ENCODE measurements at regions not wholly inside any gene's neighbourhood (a gene's known extent, or its start where the extent isn't known, plus 50 kb on each side); places are given as distances from the start of the nearest gene placed in this dataset.
"Not testable (repeated sequence)": the region's sequence is repeated elsewhere in the genome, so short reads cannot be mapped to it uniquely, and the experiment has no call there.

DNA sequence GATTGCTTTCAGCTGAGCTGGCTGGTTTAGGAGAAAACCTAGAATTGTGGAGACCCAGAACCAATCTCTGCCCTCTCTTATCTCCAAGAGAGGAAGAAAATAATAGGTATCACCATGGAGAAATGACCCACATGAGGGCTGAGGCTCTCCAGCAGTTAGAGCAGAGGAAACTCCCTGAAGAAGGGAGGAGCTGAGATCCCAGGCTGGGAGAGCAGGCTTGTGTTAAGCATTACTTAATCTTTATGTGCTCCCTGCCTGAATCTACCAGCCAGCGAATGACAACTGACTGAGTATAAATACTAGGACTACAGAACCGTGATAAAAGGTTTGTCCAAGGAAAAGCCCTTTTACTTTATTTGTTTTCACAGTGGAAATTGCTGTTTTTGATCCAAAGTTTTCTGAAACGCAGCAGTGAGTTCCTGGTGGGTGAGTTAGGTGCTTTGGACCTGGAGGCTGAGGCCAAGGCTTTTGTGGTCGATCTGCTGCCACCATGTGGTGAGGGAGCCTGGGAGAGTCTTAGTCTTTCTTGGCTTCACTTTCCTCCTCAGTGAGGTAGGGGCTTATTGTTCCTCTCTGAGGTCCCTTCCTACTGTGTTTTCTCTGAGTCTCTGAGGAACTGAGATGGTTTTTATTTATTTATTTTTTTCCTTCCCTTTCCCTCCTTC is 219.5 kb upstream of the NOTCH2NLA start:
- peak; percentile 95 for DNase-seq
- not testable (repeated sequence) for H3K36me3 ChIP-seq; H3K9me3 ChIP-seq (ENCODE audit: severe bottlenecking); H3K27me3 ChIP-seq (ENCODE audit: insufficient read depth, low read depth, severe bottlenecking); H3K27ac ChIP-seq
- H3K4me3 ChIP-seq (ENCODE audit: low read depth, low read length): peak overlapping the region; percentile 29; the same call in 1 of the 2 replicates
- TF ChIP-seq, protein P1, sequence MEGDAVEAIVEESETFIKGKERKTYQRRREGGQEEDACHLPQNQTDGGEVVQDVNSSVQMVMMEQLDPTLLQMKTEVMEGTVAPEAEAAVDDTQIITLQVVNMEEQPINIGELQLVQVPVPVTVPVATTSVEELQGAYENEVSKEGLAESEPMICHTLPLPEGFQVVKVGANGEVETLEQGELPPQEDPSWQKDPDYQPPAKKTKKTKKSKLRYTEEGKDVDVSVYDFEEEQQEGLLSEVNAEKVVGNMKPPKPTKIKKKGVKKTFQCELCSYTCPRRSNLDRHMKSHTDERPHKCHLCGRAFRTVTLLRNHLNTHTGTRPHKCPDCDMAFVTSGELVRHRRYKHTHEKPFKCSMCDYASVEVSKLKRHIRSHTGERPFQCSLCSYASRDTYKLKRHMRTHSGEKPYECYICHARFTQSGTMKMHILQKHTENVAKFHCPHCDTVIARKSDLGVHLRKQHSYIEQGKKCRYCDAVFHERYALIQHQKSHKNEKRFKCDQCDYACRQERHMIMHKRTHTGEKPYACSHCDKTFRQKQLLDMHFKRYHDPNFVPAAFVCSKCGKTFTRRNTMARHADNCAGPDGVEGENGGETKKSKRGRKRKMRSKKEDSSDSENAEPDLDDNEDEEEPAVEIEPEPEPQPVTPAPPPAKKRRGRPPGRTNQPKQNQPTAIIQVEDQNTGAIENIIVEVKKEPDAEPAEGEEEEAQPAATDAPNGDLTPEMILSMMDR (IDR thresholded peaks at IDR 0.05; ENCODE audit: low read depth, low read length): peak; percentile 48

DNA sequence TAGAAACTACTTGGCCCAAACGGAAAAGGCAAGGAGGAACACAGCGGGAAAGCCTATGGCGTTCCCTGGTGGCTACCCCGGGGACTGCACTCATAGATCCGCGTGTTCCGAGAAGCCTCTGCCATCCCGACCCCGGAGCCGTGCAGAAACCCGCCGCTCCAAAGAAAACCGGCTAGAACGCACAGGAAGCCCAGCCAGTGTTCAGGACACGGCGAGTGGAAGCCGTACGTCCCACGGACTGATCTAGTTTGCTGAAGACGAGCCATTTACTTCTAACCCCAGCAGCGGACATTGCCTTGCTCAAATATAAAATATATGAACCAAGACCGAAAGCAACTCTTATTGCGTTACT is 215.0 kb upstream of the NOTCH2NLA start:
- not testable (repeated sequence) for DNase-seq

DNA sequence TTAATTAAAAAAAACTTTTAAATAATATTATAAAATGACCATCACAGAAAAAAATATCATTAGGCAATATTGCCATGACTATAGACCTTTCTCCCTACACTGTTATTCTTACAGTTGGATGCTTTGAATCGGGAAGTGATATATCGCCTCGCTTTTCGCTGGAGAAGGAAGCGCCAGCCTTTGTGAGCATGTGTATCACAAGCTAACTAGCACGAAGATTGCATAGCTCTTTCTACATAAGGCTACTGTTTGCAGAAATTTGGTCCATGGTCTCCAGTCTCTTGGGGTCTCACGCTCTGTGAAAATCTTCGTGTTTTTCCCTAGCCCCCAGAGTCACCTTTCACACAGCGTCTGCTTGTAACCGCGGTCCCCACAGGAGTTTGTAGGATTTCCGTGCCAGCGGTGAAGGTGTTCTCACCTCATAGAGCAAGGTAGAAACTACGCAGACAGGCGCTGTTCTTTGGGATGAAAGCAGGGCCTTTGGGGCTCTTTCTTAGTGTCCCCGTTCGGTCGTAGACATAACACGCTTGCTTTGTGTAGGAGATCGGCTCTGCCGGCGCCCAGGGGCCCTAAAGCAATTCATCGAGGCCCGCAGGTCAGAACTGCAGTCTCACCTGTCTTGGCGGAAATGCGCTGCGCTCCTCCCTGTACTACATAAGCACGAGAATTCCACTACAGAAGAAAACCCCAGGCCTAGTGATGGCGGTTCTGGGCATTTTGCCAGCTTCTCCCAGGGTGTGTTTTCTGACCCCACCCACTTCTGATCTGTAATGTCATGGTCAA is 214.5 kb upstream of the NOTCH2NLA start:
- H3K36me3 ChIP-seq; DNase-seq; H3K27ac ChIP-seq; H3K4me3 ChIP-seq (ENCODE audit: low read depth, low read length); H3K27me3 ChIP-seq (ENCODE audit: insufficient read depth, low read depth, severe bottlenecking); H3K9me3 ChIP-seq (ENCODE audit: severe bottlenecking): not testable (repeated sequence)

More for the DNA sequence above, 215.0 kb upstream of the NOTCH2NLA start:
- not testable (repeated sequence) for H3K27me3 ChIP-seq (ENCODE audit: insufficient read depth, low read depth, severe bottlenecking); H3K9me3 ChIP-seq (ENCODE audit: severe bottlenecking); H3K27ac ChIP-seq; H3K36me3 ChIP-seq; H3K4me3 ChIP-seq (ENCODE audit: low read depth, low read length)

DNA sequence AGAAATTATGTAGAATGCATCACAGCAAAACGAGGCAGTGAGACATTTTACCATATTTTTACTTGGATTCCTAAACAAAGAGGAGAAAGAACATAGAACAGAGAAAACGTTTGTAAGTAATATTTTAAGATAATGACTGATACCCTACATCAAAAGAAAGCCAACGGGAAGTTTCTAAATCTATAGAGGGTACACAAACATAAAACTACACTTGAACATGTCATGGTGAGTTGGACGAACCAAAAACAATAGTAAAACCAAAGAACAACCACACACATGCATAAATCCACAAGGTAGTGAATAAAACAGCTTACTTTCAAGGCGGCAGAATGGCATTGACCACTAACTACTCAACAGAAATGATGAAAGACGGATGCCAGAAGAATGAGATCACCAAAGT is 209.7 kb upstream of the NOTCH2NLA start:
- H3K36me3 ChIP-seq; H3K27me3 ChIP-seq (ENCODE audit: insufficient read depth, low read depth, severe bottlenecking); H3K4me3 ChIP-seq (ENCODE audit: low read depth, low read length); H3K27ac ChIP-seq; H3K9me3 ChIP-seq (ENCODE audit: severe bottlenecking); DNase-seq: not testable (repeated sequence)

DNA sequence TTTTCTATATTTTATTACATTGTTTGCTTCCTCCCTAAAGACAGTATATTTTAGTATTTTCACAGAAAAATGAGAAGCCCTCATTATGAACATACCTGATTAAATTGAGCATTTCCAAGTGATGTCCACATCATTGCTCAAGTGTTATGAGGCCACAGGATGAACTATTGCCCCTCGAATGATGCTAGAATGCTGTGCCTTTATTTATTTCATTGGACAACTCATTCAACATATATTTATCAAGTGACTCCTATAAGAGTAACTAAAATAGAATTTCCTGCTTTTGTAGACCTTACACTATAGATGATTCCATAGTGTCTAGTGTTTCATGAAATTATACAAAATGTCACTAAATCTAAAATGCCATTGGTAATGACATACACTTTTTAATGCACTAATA is 187.8 kb upstream of the NOTCH2NLA start:
- H3K4me3 ChIP-seq (ENCODE audit: low read depth, low read length); H3K27ac ChIP-seq; DNase-seq; H3K36me3 ChIP-seq; H3K27me3 ChIP-seq (ENCODE audit: insufficient read depth, low read depth, severe bottlenecking); H3K9me3 ChIP-seq (ENCODE audit: severe bottlenecking): not testable (repeated sequence)

DNA sequence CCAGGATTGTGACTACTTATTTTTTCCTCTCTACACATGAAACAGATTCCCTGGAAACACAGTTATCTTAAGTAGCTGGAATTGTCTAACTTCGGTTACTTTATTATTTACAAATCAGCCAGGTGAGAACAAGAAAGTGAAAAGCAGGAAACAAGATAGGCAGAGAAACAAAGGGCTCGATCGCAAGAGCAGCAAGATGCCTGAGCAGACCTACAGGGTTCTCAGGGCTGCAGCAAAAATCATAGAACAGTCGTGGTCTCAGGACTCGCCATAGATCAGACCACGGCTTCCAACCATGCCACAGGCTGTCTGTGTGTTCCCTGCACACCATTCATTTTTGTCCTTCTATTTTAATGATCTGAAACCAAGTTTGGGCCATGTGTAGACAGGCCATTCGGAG is 186.2 kb upstream of the NOTCH2NLA start:
- not testable (repeated sequence) for H3K27me3 ChIP-seq (ENCODE audit: insufficient read depth, low read depth, severe bottlenecking); H3K36me3 ChIP-seq; H3K27ac ChIP-seq; H3K9me3 ChIP-seq (ENCODE audit: severe bottlenecking); DNase-seq; H3K4me3 ChIP-seq (ENCODE audit: low read depth, low read length)

DNA sequence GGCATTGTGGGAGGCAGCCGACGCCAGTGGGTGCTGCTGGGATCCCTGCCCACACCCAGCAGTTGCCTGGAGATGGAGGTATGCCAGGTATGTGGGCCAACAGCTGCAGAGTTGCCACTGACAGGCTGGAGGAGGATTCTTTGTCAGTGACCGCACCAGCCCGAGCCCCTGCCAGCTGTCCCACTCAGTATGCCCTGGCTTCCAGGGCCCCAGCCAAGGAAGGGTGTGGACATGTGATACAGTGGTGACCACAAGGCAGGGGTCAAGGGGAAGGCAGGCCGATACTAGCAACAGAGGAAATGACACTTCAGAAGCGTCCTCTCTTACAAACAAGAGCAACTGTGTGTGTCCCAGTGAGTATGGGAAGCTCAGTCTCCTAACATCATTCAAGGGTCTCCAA is 185.1 kb upstream of the NOTCH2NLA start:
- H3K27ac ChIP-seq; H3K27me3 ChIP-seq (ENCODE audit: insufficient read depth, low read depth, severe bottlenecking); H3K4me3 ChIP-seq (ENCODE audit: low read depth, low read length); H3K9me3 ChIP-seq (ENCODE audit: severe bottlenecking); H3K36me3 ChIP-seq; DNase-seq: not testable (repeated sequence)

DNA sequence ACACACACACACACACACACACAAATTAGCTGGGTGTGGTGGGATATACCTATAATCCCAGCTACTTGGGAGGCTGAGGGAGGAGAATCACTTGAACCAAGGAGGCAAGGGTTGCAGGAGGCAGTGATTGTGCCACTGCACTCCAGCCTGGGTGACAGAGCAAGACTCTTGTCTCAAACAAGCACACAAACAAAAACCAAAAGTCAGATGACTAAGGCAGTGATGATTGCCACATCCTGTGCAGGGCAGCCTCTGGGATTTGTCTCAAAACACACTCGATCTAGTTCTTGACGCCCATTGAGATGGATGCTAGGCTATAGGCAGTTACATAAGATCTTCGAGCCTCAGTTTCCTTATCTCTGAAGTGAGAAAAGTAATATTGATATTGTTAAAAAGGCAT is 183.1 kb upstream of the NOTCH2NLA start:
- H3K36me3 ChIP-seq; H3K27me3 ChIP-seq (ENCODE audit: insufficient read depth, low read depth, severe bottlenecking); DNase-seq; H3K4me3 ChIP-seq (ENCODE audit: low read depth, low read length); H3K9me3 ChIP-seq (ENCODE audit: severe bottlenecking); H3K27ac ChIP-seq: not testable (repeated sequence)

DNA sequence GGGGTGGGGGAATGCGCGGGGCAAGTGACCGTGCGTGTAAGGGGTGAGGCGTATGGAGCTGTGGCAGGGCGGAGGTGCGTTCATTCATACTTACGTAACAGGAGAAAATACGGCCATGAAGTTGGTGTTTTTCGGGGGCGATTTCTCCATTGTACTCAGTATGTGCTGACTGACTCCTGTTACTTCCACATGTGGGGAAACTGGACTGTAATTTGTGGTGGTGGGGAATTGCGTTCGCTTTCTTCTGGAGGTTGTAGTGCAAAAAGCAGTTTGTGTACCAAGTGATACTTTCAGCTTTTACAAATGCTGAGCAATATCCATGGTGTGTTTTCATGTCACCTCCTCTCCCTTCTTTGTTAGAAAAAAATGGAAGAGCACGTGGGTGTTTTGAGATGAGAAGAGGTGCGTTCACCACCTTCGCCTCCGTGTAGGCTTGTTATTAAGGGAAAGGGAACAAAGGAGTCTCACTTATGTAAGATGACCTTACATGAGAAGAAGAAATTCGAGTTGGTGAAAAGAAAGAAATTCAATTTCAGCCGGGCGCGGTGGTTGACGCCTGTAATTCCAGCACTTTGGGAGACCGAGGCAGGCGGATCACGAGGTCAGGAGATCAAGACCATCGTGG is 181.1 kb upstream of the NOTCH2NLA start:
- not testable (repeated sequence) for H3K9me3 ChIP-seq (ENCODE audit: severe bottlenecking); H3K27ac ChIP-seq; H3K36me3 ChIP-seq; H3K27me3 ChIP-seq (ENCODE audit: insufficient read depth, low read depth, severe bottlenecking); H3K4me3 ChIP-seq (ENCODE audit: low read depth, low read length); DNase-seq

DNA sequence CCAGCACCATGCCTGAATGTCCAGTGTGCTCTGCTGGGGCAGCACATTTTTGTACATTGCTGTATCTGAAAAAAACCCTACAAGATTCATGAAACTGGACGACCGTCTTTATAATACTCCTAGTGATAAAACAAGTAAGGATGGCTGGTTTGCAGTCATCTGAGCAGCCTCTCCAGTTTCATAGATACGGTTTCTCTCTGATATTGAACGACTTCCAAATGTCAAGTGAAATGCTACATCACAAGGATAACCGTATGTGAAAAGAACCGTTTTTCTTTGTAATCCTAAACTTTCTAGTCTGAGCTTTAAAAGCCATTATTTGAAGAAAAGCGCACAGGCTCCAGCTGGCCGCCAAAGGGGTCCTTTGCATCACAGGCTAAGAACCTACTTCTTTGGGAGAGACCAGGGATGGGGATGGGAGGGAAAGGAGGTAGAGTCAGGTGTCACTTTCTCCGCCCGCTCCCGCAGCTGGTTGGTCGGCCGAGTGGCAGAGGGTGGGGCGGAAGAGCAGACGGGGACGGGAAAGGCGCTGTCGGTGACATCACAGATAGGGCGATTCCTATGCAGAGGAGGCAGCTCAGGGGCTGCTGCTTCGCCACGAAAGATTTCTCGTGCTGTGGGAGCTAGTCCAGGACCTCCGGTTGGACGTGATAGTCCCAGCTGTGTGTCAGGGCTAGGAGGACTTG is 180.4 kb upstream of the NOTCH2NLA start:
- not testable (repeated sequence) for DNase-seq; H3K9me3 ChIP-seq (ENCODE audit: severe bottlenecking); H3K4me3 ChIP-seq (ENCODE audit: low read depth, low read length); H3K36me3 ChIP-seq; H3K27me3 ChIP-seq (ENCODE audit: insufficient read depth, low read depth, severe bottlenecking); H3K27ac ChIP-seq
